ENCODE measurements at regions not wholly inside any gene's neighbourhood (a gene's known extent, or its start where the extent isn't known, plus 50 kb on each side); places are given as distances from the start of the nearest gene placed in this dataset.

DNA sequence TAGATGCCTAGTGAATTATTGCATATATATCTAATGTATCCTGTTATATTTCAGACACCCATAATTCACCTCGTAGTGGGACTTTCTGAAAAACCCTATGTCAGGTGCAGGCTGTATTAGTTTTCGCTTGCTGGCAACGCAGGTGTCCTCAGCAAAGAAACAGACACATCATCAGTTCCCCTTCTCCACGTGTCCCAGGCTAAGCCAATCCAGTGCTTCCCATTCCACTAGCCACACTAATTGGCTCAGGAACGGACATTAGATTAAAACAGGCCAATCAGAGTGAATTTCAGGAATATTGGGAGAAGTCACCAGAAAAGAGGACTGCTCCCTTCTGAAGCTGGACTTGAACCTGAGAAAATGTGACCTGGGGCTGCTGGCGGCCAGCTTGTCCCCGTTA is 151.3 kb downstream of the PTPN11 start:
- ATAC-seq, result no peak
- Histone ChIP-seq H3K4me3 (replicated peaks in 1 of 2; ENCODE audit: low read depth in 1 of 2, low read length in 2 of 2) (no peak overlapping the region), H3K36me3 (ENCODE audit: control insufficient read depth in 1 of 2, insufficient read depth in 2 of 2, low read length in 2 of 2) (no peaks in the 10 kb centered on the region), H4K20me1 (ENCODE audit: insufficient read depth) (no peaks in the 10 kb centered on the region), H2AFZ (ENCODE audit: low read depth, low read length, poor library complexity, severe bottlenecking) (no peak overlapping the region), H3K27me3 (ENCODE audit: insufficient read depth, low read length) (no peaks in the 10 kb centered on the region; the same call in 1 of the 2 replicates), H3K79me2 (ENCODE audit: insufficient read depth, low read length) (no peaks in the 10 kb centered on the region), H3K4me1 (ENCODE audit: control insufficient read depth in 1 of 2, insufficient read depth in 2 of 2, low read length in 2 of 2) (no peaks in the 10 kb centered on the region), H3K4me2 (ENCODE audit: low read length) (no peak overlapping the region), H3K27ac (ENCODE audit: low read depth, low read length) (no peak overlapping the region), H3K9me3 (ENCODE audit: control insufficient read depth in 1 of 2, insufficient read depth in 1 of 2, low read depth in 1 of 2, low read length in 2 of 2) (no peaks in the 10 kb centered on the region), H3K9ac (ENCODE audit: low read length) (no peak overlapping the region), H3K9me2 (ENCODE audit: insufficient read depth) (no peaks in the 10 kb centered on the region)
- no peak for DNase-seq (ENCODE audit: low read depth, low spot score)
- RAD21 ChIA-PET (ENCODE audit: low non-redundant PET in 1 of 2, low total read pairs in 2 of 2, uncharacterized antibody in 2 of 2, unreplicated experiment in 2 of 2), result no interaction called here
- POLR2A ChIA-PET, result no interaction called here
- TF ChIP-seq, protein P1, sequence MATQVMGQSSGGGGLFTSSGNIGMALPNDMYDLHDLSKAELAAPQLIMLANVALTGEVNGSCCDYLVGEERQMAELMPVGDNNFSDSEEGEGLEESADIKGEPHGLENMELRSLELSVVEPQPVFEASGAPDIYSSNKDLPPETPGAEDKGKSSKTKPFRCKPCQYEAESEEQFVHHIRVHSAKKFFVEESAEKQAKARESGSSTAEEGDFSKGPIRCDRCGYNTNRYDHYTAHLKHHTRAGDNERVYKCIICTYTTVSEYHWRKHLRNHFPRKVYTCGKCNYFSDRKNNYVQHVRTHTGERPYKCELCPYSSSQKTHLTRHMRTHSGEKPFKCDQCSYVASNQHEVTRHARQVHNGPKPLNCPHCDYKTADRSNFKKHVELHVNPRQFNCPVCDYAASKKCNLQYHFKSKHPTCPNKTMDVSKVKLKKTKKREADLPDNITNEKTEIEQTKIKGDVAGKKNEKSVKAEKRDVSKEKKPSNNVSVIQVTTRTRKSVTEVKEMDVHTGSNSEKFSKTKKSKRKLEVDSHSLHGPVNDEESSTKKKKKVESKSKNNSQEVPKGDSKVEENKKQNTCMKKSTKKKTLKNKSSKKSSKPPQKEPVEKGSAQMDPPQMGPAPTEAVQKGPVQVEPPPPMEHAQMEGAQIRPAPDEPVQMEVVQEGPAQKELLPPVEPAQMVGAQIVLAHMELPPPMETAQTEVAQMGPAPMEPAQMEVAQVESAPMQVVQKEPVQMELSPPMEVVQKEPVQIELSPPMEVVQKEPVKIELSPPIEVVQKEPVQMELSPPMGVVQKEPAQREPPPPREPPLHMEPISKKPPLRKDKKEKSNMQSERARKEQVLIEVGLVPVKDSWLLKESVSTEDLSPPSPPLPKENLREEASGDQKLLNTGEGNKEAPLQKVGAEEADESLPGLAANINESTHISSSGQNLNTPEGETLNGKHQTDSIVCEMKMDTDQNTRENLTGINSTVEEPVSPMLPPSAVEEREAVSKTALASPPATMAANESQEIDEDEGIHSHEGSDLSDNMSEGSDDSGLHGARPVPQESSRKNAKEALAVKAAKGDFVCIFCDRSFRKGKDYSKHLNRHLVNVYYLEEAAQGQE (IDR thresholded peaks at IDR 0.05; ENCODE audit: low read depth), result no peak
- TF ChIP-seq ELF1 (IDR thresholded peaks at IDR 0.05; ENCODE audit: borderline replicate concordance, low read depth) (no peak), EZH2 (IDR thresholded peaks at IDR 0.05) (no peak), SIN3A (IDR thresholded peaks at IDR 0.05; ENCODE audit: low read depth) (no peak), SRF (IDR thresholded peaks at IDR 0.05; ENCODE audit: low read depth) (no peak), POLR2A (IDR thresholded peaks at IDR 0.05; ENCODE audit: borderline replicate concordance, extremely low read depth, insufficient read depth, insufficient read length) (no peak)
- TF ChIP-seq, protein P2, sequence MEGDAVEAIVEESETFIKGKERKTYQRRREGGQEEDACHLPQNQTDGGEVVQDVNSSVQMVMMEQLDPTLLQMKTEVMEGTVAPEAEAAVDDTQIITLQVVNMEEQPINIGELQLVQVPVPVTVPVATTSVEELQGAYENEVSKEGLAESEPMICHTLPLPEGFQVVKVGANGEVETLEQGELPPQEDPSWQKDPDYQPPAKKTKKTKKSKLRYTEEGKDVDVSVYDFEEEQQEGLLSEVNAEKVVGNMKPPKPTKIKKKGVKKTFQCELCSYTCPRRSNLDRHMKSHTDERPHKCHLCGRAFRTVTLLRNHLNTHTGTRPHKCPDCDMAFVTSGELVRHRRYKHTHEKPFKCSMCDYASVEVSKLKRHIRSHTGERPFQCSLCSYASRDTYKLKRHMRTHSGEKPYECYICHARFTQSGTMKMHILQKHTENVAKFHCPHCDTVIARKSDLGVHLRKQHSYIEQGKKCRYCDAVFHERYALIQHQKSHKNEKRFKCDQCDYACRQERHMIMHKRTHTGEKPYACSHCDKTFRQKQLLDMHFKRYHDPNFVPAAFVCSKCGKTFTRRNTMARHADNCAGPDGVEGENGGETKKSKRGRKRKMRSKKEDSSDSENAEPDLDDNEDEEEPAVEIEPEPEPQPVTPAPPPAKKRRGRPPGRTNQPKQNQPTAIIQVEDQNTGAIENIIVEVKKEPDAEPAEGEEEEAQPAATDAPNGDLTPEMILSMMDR (IDR thresholded peaks at IDR 0.05 in 2 of 3, conservative IDR thresholded peaks at IDR 0.05 in 1 of 3; ENCODE audit: borderline replicate concordance in 1 of 3, insufficient read depth in 1 of 3, low read depth in 2 of 3, low read length in 2 of 3), result no peak
- no TSS peak for BruUV-seq (replicated peaks)
- CTCF ChIA-PET, result no interaction called here
- intact Hi-C loops (cut with micrococcal nuclease), result no loop called here
